Suprapubic skin (tissue), 4 donors: ENCODE measurements at regions not wholly inside any gene's neighbourhood (a gene's known extent, or its start where the extent isn't known, plus 50 kb on each side); places are given as distances from the start of the nearest gene placed in this dataset.

Source experiments
- CTCF ChIP-seq, 2 donors: fragments of 200-600 bp in 1 of 2; fragments of 450-650 bp in 1 of 2; sonication (generic) in 1 of 2; IDR thresholded peaks; one replicate each; pipeline ENCODE4 v1.5.1; 2016 to 2019; ENCODE audit warnings: antibody characterized with exemption in 2 of 2, mild to moderate bottlenecking in 1 of 2, moderate library complexity in 1 of 2
- EP300 ChIP-seq: sonication (generic); formaldehyde crosslinking; IDR thresholded peaks from one replicate; pipeline ENCODE4 v1.6.1; 2017; ENCODE audit warnings: antibody characterized with exemption
- POLR2A ChIP-seq, 2 donors: fragments of 450-650 bp; IDR thresholded peaks; one replicate each; pipeline ENCODE4 v1.6.1; 2017; ENCODE audit warnings: antibody characterized with exemption in 2 of 2, mild to moderate bottlenecking in 2 of 2, moderate library complexity in 2 of 2
- POLR2AphosphoS5 ChIP-seq, 3 donors: sonication (generic); formaldehyde crosslinking; IDR thresholded peaks; one replicate each; pipeline ENCODE4 v1.6.1; 2017; ENCODE audit warnings: antibody characterized with exemption in 3 of 3

DNA sequence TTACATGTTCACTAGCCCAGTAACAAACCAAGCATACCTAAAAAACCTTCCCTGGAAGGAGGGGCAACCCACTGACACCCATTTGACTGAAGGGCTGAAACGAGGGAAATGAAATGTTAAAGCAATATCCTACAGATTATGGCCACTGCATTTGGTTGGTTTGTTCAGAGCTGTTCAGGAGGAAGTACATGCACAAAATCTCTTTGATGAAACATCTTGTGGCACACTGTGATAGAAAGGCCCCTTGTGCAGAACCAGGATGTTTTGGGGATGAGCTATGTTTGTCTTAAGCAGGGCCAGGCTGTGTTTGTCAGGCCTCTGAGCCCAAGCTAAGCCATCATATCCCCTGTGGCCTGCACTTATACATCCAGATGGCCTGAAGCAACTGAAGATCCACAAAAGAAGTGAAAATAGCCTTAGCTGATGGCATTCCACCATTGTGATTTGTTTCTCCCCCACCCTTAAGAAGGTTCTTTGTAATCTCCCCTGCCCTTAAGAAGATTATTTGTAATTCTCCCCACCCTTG is 467.3 kb upstream of the PIK3R1 start:
- TF ChIP-seq POLR2A (IDR thresholded peaks at IDR 0.05) (no peak), CTCF (IDR thresholded peaks at IDR 0.05) (no peak), POLR2AphosphoS5 (IDR thresholded peaks at IDR 0.05) (no peak), EP300 (no peak)
